ENCODE measurements at regions not wholly inside any gene's neighbourhood (a gene's known extent, or its start where the extent isn't known, plus 50 kb on each side); places are given as distances from the start of the nearest gene placed in this dataset.

- TF ChIP-seq, protein P1, sequence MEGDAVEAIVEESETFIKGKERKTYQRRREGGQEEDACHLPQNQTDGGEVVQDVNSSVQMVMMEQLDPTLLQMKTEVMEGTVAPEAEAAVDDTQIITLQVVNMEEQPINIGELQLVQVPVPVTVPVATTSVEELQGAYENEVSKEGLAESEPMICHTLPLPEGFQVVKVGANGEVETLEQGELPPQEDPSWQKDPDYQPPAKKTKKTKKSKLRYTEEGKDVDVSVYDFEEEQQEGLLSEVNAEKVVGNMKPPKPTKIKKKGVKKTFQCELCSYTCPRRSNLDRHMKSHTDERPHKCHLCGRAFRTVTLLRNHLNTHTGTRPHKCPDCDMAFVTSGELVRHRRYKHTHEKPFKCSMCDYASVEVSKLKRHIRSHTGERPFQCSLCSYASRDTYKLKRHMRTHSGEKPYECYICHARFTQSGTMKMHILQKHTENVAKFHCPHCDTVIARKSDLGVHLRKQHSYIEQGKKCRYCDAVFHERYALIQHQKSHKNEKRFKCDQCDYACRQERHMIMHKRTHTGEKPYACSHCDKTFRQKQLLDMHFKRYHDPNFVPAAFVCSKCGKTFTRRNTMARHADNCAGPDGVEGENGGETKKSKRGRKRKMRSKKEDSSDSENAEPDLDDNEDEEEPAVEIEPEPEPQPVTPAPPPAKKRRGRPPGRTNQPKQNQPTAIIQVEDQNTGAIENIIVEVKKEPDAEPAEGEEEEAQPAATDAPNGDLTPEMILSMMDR (IDR thresholded peaks at IDR 0.05): no peak
- no peak for TF ChIP-seq POLR2A (IDR thresholded peaks at IDR 0.05)
Observed at GRCh38 chr9:18137815-18138214, 336.1 kb upstream of the ADAMTSL1 start.

Measured in esophagus squamous epithelium (tissue), 4 donors.